GM18517 (cell line): ENCODE measurements at regions not wholly inside any gene's neighbourhood (a gene's known extent, or its start where the extent isn't known, plus 50 kb on each side); places are given as distances from the start of the nearest gene placed in this dataset.

Source experiments
- ATAC-seq: cut with Tn5 transposase; IDR thresholded peaks from one replicate; pipeline ENCODE4 v1.9.1; 2021; ENCODE audit warnings: mild to moderate bottlenecking, moderate library complexity; ENCODE audit not compliant: unreplicated experiment

DNA sequence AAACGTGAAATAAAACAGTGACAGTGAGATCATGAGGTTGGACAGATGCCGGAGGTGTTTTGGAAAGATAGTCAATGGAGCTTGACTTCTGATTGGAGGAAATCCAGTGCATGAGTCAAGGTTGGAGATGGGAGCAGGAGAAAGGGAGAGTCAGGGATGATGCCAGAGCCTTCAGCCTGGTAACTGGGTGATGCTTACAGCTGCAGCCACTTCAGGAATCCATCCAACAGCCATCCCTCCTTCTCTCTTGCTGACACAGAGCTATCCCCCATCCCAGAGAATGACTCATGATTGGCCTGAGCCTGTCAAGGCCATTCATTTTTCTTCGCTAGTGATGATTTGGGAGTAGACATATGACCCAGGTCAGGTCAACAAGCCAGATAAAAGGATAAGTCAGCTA, 112.8 kb downstream of the SAMD5 start:
- ATAC-seq, result no peak

DNA sequence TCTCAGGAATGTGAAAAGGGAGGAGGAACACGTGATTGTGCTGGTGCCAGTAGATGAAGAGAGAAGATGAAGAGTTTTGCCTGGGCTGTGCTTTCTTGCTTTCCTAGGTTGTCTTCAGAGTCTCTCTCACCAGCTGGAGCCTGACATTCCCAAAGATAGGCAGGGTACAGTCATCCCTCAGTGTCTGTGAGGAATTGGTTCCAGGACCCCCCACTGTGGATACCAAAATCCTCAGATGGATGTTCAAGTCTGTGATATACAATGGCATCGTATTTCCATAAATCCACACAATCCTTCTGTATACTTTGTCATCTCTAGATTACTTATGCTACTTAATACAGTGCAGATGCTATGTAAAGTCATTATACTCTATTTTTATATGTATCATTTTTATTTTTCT, 113.5 kb downstream of the SAMD5 start:
- no peak for ATAC-seq

DNA sequence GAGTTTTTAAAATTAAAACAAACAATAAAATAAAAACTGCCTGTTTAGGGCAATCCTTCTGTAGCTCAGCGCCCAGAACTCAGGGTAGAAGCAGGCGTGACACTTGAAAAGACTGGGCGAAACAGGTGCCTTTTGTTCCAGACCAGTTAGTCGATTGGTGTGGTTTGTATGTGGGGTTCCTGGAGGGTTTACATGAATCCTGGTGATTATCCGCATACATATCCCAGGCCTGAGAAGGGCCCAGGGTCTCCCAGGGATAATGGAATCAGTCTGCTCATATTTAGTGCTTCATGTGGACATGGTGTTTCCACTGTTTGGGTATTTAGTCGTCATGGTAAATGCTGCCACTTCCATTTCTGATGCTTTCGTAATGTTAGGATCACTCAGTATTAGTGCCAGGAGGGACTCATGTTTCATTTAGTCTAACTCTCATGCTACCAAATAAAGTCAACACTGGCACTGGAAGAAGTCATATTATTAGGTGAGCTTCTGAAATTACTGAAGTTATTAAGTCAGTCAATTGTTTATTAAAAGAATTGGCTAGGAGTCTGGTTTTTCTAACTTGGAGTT, 116.5 kb downstream of the SAMD5 start:
- ATAC-seq, result no peak

DNA sequence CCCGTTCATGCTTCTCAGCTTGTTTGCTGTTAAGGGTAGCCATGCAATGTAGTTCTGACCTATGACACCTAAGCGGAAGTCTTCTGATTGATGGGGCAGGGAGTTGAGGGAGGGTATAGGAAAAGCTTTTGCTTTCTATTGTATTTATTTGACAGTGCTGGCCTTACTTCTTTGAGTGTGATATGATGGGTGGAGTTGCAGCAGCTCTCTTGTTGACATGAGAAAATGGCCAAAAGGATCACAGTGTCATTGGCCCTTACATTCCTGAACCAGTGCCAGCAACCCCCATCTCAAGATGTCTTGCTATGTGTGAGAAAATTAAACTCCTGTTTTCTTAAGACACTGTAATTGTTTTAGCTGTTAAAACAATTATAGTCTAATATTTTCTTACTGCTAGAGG, 117.5 kb downstream of the SAMD5 start:
- no peak for ATAC-seq

DNA sequence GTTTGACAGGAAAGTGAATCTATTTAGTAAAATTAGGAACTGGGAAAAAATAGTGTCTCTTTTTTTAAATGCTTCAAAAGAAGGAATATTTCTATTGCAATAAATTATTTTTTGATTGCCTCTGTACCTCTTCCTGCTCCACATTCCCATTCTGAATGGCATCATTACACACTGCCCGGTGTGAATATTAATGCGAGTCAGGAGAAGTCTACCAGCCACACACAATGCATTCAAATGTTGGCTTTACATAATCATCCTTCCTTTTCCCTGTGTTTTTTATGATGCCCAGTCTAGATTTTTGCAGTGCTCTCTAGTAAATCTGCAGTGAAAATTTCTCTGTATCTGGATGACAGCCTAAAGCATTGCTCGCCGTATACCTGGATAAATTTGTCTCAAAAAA, 118.9 kb downstream of the SAMD5 start:
- ATAC-seq, result no peak

DNA sequence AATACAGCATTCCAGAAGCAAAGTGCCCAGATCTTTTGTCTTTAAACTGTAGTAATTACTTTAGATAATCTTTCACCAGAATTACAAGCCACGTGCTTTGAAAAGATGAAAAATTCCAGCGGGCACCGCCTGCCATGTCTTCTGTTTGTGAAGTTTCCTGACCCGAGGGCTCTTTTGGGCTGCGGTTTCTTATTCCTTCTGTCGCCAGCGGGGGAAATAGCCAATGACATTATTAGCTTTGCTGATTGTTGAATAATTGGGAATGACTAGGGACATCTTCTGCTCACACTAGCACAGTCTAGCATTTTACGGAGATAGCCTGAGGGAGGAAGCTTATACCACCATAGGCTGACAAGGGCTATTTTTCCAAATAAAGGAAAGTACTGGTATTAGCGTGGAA, 124.7 kb downstream of the SAMD5 start:
- no peak for ATAC-seq

DNA sequence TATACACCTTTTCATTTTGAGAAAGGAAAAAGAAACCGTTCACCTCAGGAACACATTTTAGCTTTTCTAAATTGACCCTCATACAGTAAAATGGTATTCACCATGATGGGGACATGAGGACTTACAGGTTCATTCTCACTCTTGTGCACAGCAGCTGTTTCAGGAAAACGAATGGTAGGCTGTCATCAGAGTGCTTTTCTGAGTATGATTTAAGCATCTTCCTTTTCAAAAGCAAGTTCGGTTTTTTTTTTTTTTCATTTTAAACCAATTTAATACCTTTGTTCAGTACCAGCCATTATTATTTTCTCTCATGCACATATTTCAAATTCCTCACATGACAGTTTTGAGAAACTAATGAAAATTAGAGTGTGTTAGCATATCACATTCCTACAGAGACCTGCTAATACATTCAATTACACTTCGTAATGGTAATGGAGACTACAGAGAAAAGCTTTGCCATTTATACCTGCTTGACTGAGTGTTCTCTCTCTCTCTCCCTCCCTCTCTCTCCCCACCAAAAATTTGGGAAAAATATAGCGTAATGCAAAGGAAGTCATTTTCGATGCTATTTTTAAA, 129.2 kb downstream of the SAMD5 start:
- ATAC-seq, result no peak

DNA sequence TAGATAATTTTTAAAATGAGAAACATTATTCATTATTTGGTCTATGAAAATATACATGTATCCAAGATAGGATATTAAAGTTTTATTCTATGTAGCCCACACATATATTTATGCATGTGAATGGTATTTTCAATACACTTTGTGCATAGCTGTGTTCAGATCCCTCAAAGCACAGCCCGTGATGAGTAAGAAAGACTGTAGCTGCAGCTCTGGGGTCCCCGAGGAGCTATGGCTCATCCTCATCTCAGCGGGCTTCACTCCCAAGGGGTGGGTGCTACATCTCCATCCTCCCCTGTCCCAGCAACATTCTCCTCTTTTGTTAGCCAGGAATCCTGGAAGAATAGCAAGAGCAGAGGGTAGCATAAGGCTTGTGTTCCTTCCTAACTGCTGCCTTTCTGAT, 130.8 kb downstream of the SAMD5 start:
- no peak for ATAC-seq

DNA sequence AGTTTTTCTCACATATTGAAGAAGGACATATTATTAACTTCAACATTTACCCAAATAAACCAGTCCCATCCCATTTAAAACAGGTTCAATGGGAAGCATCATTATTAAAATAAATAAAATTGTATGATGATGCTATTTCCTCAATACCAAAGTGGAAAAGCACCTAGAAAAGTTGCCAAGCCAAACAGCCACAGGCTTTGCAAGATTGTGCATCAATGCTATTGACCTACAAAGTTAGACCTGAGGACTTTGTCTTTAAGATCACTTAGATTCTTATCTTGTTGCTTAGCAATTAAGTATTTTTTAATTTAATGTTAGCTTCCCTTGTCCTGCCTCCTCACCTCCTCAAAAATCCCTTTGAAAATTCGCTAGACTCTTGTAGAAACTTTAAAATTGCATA, 132.1 kb downstream of the SAMD5 start:
- no peak for ATAC-seq

DNA sequence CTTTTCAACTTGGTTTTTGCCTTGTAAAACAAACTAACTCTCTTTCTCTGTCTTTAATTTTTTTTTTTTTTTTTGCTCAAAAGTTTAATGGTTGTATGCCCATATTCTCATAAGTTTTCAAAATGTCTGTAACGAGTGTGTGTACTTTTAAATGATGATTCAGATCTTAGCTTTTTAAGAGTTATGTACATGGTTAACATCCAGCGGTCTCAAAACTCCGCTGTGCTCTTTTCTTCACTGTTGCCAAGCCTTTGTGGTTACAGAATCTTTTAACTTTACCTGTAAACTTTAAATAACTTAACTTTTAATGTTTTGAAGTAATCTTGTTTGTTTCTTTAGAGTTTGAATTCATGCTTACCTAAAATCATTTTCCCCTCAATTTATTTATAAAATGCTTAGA, 133.0 kb downstream of the SAMD5 start:
- no peak for ATAC-seq

DNA sequence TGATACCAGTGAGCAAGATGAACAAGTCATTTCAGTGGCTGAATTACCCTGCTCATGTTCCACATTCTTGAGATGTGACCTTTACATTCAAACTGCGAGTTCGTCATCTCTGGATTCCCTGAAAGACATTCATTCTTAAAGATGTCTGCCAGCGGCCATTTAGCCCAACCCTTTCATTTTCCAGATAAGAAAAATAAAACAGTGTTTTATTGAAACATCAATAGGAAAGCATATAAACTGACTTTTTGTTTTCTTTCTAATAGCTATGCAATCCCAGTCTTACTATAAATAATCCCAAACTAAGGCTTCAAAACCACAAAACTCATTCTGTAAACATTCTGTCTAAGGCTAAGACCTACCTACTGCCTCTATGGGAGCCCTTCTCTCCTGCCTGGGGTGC, 134.0 kb downstream of the SAMD5 start:
- no peak for ATAC-seq

DNA sequence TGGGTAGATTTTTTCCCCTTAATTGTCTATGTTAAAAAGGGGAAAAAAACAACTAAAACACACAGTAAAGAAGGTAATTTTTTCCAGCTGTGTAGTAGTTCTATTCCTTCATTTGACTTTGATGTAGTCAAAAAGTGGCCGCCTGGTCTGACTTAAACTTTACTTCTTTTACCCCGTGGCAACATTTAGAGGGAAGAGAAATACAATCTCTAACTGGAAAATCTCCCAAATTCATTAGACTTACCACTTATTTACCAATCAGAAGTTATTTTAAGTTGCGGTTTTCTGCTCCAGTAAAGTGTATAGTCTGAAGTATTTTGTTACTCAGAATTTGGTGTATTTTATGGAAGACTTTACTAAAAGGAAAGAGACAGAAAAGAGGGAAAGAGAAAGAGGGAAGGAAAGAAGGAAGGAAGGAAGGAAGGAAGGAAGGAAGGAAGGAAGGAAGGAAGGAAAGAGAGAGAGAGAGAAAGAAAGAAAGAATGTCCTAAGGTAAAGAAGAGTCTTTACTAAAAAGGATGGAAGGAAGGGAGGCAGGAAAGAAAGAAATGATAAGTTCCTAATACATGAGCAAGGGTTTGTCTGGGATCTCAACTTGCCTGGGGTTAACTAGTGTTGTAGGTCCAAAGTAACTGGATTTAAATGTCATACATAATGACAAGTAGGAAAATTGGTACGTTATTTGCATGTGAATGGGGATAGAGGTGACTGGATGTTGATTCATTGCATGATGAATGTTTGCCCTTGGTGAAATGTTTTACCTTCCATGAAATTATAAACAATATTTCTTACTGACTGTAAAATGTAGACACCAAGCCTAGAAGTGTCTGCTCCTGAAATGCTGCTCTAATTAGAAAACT, 135.1 kb downstream of the SAMD5 start:
- no peak for ATAC-seq

DNA sequence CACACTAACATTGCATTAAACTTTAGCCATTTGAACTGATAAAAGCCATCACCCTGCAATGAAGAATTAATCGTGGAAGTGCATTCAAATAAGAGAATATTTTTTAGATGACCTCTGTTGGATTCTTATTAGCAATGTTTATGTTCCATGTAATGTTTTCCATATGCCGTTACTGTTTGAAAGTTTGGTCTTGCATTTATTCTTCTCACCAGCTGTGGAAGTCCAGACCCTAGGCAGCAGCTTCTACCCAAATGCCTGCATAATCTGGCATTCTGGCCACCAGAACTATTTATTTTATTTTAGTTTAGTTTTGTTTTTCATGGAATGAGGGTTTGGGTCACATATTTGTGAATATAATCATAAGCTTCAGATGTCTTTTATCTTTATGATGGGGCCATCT, 140.4 kb downstream of the SAMD5 start:
- ATAC-seq, result no peak

DNA sequence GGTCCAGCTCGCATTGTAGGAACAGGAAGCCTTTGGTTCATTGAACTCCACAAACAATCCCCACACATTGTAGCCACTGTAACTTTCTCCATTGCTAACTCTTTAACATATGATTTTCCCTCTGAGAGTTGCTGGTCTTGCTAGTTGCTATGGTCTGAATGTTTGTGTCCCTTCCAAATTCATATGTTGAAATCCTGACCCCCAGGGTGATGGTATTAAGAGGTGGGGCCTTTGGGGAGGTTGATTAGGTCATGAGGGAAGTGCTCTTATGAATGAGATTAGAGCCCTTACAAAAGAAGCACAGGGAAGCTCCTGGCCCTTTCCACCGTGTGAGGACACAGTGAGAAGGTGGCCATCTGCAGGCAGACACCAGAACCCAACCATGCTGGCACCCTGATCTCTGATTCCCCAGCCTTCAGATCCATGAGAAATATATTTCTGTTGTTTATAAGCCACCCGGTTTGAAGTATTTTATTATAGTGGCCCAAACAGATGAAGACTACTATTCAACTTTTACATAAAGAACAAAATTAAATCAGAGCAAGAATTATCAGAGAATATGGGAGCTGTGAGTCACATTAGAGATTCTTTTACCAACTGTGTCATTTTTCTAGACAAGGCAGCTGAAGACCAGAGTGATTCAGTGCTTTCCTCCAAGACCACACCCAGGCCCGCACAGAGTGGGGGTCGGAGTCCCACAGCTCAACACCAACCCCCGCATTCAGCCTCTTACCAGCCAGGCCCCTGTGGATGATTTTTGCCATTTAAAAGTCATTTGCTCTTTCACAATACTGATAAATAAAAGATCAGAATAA, 143.0 kb downstream of the SAMD5 start:
- no peak for ATAC-seq

DNA sequence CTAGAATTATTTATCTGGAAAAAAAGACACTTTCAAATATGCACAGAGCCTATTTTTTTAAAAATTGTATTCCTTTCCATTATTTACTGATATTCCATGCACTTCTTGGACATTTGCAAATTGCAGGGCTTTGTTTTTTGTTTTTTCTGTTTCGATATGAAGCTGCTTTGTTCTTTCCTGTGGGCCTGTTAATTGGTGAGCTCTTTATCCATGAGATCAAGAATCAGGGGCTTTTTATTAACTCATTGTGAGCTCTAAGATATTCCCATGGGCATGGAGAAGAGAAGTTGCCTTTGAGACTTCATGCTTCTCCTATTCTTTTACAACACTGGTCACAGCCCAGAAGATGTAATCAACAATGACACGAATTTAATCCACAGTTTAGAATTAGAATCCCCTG, 145.1 kb downstream of the SAMD5 start:
- ATAC-seq, result no peak

DNA sequence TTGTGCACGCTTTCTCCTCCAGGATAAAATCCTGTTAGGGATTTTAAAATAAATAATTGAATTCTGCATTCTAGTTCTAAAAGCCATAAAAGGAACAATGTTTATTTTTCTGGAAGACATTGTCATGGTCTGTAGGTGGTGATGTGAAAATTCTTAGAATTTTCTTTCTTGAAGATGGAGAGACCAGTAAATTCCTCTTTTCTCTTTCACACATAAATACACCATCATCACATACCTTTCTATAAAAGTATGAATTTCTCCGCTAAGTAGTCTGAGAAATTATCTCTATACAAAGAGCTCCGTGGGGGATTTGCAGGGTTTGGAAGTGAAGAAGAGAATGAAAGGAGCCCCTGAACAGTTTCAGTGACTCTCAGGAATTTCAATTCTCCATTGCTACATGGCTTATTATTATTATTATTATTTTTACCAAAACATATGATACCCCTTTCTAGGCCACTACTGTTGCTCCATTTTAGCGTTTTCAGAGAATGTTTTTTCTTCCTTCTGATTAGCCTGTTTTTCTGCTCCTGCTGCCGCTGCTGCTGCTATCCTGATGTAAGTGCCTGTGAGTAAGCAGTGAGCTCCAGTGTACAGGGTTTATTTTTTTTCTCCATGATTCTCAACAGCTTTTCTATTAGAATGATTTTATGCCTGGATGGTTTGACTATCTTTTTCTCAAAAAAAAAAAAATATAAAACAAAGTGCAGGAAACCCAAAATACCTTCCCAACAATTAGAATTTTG, 145.8 kb downstream of the SAMD5 start:
- no peak for ATAC-seq

DNA sequence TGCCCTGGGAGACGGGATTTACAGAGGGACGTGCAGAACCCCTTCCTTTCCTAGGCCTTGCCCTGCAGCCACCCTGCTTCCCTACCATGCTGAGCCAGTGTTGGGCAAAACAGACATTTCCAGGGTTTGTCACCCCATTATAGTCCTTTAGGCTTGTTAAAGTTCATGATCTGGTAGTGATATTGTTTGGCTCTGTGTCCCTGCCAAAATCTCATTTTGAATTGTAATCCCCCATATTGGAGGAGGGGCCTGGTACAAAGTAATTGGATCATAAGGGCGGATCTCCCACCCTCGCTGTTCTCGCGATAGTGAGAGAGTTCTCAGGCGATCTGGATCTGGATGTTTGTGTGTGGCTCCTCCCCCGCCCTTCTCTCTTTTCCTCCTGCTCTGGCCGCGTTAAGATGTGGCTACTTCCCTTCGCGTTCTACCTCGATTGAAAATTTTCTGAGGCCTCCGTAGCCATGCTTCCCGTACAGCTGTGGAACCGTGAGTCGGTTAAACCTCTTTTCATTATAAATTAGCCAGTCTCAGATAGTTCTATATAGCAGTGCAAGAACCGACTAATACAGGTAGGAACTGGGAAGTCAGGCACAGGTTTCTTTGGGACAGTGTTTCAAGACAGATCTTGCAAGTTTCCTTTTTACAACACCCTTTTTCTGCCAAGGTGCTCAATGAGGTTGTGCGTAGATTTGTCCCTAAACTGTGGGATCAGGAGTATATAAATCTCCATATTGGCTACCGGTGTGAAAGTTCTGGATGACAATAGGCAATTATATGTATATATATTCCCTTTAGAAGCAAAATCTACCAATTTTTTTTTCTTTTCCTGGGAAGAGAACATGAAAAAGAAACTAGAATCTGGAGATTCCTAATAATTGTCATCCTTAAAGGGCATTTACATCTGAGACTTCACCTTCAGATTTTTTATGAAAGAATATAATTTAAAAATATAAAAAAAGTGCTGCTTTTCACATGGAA, 152.1 kb downstream of the SAMD5 start:
- no peak for ATAC-seq

DNA sequence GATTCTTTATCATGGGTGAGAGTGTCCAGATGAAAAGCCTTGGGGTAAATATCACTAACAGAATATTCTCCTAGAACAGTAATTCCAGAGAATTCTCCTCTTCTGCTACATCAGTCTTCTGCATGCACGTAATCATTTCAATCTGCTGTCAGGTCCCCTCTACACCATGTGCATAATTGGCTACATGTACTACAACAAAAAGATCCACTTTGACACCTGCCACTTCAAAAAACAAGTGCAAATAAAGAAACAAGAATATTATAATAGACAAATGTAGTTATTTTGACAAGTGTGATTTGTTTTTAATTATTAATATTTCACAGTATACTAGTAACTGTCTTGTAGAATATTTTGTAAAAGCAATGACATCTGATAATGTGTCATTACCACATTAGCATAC, 154.2 kb downstream of the SAMD5 start:
- no peak for ATAC-seq

DNA sequence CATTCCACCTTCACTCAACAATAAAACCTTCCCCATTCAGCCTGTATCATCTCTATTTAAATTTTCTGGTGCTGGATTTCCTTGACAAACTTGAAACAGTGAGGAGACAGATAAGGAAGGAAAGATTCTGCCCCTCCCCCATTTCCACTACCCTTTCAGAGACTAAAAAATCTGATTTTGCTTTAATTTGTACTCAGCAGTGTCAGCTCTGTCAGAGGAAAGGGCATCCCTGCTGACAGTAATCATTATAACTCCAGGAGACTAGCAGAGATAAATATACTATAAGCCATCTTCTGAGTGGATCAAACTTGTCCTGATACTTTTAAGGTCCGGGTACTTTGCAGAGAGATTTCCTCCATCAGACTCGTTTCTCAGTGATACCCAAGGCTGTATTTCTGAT, 155.6 kb downstream of the SAMD5 start:
- ATAC-seq, result no peak

DNA sequence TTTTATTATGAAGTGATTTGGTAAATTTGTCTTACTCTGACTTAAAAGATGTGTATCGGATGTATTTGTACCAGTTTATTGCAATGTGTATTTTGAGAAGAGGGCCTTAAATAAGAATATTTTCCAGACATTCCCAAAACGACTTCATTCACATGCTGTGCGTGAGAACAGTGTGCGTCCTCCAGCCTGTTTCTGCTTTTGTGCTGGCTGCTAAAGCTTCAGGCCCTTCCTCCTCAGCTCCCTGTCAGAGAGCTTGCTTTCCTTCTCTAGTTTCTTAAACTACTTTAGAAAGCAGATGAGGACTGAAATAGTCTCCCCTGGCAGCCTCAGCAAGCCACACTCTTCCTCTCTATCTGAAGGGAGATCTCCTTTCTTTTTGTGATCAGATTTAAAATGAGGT, 157.8 kb downstream of the SAMD5 start:
- ATAC-seq, result no peak
